ENCODE measurements at regions not wholly inside any gene's neighbourhood (a gene's known extent, or its start where the extent isn't known, plus 50 kb on each side); places are given as distances from the start of the nearest gene placed in this dataset.

- 91% methylated on average over 23 of the region's 23 CpGs for WGBS
- Histone ChIP-seq H3K9ac (ENCODE audit: low read length) (no peak overlapping the region), H3K9me3 (ENCODE audit: control insufficient read depth, low read length) (peaks cover 2% of the 10 kb centered on the region), H3K4me3 (ENCODE audit: insufficient read depth in 1 of 2, low read depth in 1 of 2, low read length in 2 of 2) (no peak overlapping the region), H3K27me3 (ENCODE audit: control insufficient read depth in 1 of 2, insufficient read depth in 1 of 2, low read length in 2 of 2) (no peaks in the 10 kb centered on the region), H2BK15ac (ENCODE audit: low read depth, poor library complexity, severe bottlenecking) (no peak overlapping the region), H3K4me2 (ENCODE audit: low read length, poor library complexity, severe bottlenecking) (no peak overlapping the region), H2BK12ac (ENCODE audit: low read length in 2 of 2) (no peak overlapping the region), H3K27ac (ENCODE audit: low read length, poor library complexity, severe bottlenecking) (no peak overlapping the region), H3K79me1 (replicated peaks; ENCODE audit: low read length, poor library complexity, severe bottlenecking) (no peaks in the 10 kb centered on the region), H4K91ac (ENCODE audit: low read length) (no peak overlapping the region), H3K4me1 (ENCODE audit: control insufficient read depth, insufficient read depth, low read depth, low read length) (no peaks in the 10 kb centered on the region), H2AFZ (ENCODE audit: low read depth, low read length) (no peak overlapping the region), H3K14ac (ENCODE audit: low read length in 2 of 2) (no peak overlapping the region), H3K23ac (ENCODE audit: low read length in 2 of 2) (no peak overlapping the region), H3K18ac (ENCODE audit: low read depth in 1 of 2, low read length in 2 of 2) (no peak overlapping the region), H2BK5ac (ENCODE audit: low read depth, low read length, poor library complexity, severe bottlenecking) (no peak overlapping the region), H2AK5ac (ENCODE audit: low read length, severe bottlenecking) (no peak overlapping the region), H2BK120ac (ENCODE audit: low read depth, low read length) (no peak overlapping the region), H4K8ac (ENCODE audit: low read length) (no peak overlapping the region), H3K36me3 (ENCODE audit: control insufficient read depth in 1 of 2, insufficient read depth in 2 of 2, low read depth in 1 of 2, low read length in 2 of 2) (no peaks in the 10 kb centered on the region), H3K4ac (ENCODE audit: low read depth in 1 of 2, low read length in 2 of 2) (no peak overlapping the region)
- no peak for DNase-seq
Observed at GRCh38 chr18:78753240-78753639, 226.4 kb upstream of the SALL3 start.

DNA sequence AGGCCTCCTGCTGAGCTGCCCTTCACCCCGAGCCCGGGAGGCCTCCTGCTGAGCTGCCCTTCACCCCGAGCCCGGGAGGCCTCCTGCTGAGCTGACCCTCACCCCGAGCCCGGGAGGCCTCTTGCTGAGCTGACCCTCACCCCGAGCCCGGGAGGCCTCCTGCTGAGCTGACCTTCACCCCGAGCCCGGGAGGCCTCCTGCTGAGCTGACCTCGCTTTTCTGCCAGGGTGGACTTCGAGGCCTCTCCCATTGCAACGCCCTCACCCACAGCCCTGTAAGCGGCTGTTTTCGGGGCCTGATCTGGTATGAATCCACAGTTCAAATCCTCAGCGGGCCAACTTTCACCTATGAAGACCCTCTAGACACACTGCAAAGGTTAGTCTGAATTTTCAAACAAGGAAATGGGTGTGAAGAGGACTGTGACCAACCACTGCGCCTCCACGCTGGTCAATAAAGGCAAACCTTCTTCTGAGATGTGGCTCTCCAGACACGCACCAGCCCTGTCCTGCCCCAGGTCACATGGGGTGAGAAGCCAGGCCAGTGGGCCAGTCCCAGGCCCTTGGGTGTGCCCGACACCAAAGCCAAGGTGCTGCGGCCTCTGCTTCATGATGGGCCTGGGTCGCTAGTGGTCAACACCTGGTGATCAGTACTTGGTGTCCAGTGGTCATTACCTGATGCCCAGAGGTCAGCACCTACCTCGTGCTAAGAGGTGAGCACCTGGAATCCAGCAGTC is 225.1 kb upstream of the SALL3 start:
- H3K9ac ChIP-seq (ENCODE audit: low read length) = no peak overlapping the region
- H3K4me2 ChIP-seq (ENCODE audit: low read length, poor library complexity, severe bottlenecking) = no peak overlapping the region
- DNase-seq = no peak
- H2BK15ac ChIP-seq (ENCODE audit: low read depth, poor library complexity, severe bottlenecking) = no peak overlapping the region
- H3K18ac ChIP-seq (ENCODE audit: low read depth in 1 of 2, low read length in 2 of 2) = no peak overlapping the region
- 85% methylated on average over 19 of the region's 23 CpGs for WGBS
- no peak overlapping the region for H2BK5ac ChIP-seq (ENCODE audit: low read depth, low read length, poor library complexity, severe bottlenecking)
- H3K27me3 ChIP-seq (ENCODE audit: control insufficient read depth in 1 of 2, insufficient read depth in 1 of 2, low read length in 2 of 2) = no peaks in the 10 kb centered on the region
- H3K4ac ChIP-seq (ENCODE audit: low read depth in 1 of 2, low read length in 2 of 2) = no peak overlapping the region
- no peak overlapping the region for H2AK5ac ChIP-seq (ENCODE audit: low read length, severe bottlenecking)
- H3K23ac ChIP-seq (ENCODE audit: low read length in 2 of 2) = no peak overlapping the region
- no peaks in the 10 kb centered on the region for H3K79me1 ChIP-seq (replicated peaks; ENCODE audit: low read length, poor library complexity, severe bottlenecking)
- no peak overlapping the region for H4K8ac ChIP-seq (ENCODE audit: low read length)
- H3K27ac ChIP-seq (ENCODE audit: low read length, poor library complexity, severe bottlenecking) = no peak overlapping the region
- H3K4me1 ChIP-seq (ENCODE audit: control insufficient read depth, insufficient read depth, low read depth, low read length) = no peaks in the 10 kb centered on the region
- no peak overlapping the region for H2BK12ac ChIP-seq (ENCODE audit: low read length in 2 of 2)
- peaks cover 2% of the 10 kb centered on the region for H3K9me3 ChIP-seq (ENCODE audit: control insufficient read depth, low read length)
- no peak overlapping the region for H3K14ac ChIP-seq (ENCODE audit: low read length in 2 of 2)
- H4K91ac ChIP-seq (ENCODE audit: low read length) = no peak overlapping the region
- H3K4me3 ChIP-seq (ENCODE audit: insufficient read depth in 1 of 2, low read depth in 1 of 2, low read length in 2 of 2) = no peak overlapping the region
- H3K36me3 ChIP-seq (ENCODE audit: control insufficient read depth in 1 of 2, insufficient read depth in 2 of 2, low read depth in 1 of 2, low read length in 2 of 2) = no peaks in the 10 kb centered on the region
- no peak overlapping the region for H2AFZ ChIP-seq (ENCODE audit: low read depth, low read length)
- H2BK120ac ChIP-seq (ENCODE audit: low read depth, low read length) = no peak overlapping the region

- H2BK15ac ChIP-seq (ENCODE audit: low read depth, poor library complexity, severe bottlenecking) = no peak overlapping the region
- H3K4me1 ChIP-seq (ENCODE audit: control insufficient read depth, insufficient read depth, low read depth, low read length) = no peaks in the 10 kb centered on the region
- H4K91ac ChIP-seq (ENCODE audit: low read length) = no peak overlapping the region
- no peak overlapping the region for H3K4ac ChIP-seq (ENCODE audit: low read depth in 1 of 2, low read length in 2 of 2)
- no peaks in the 10 kb centered on the region for H3K79me1 ChIP-seq (replicated peaks; ENCODE audit: low read length, poor library complexity, severe bottlenecking)
- H4K8ac ChIP-seq (ENCODE audit: low read length) = no peak overlapping the region
- no peak overlapping the region for H2BK120ac ChIP-seq (ENCODE audit: low read depth, low read length)
- no peak overlapping the region for H3K9ac ChIP-seq (ENCODE audit: low read length)
- no peak overlapping the region for H2BK12ac ChIP-seq (ENCODE audit: low read length in 2 of 2)
- no peak for DNase-seq
- H3K18ac ChIP-seq (ENCODE audit: low read depth in 1 of 2, low read length in 2 of 2) = no peak overlapping the region
- no peak overlapping the region for H3K4me2 ChIP-seq (ENCODE audit: low read length, poor library complexity, severe bottlenecking)
- H2BK5ac ChIP-seq (ENCODE audit: low read depth, low read length, poor library complexity, severe bottlenecking) = no peak overlapping the region
- no peak overlapping the region for H2AK5ac ChIP-seq (ENCODE audit: low read length, severe bottlenecking)
- WGBS = 70% methylated on average over 10 of the region's 10 CpGs
- no peaks in the 10 kb centered on the region for H3K27me3 ChIP-seq (ENCODE audit: control insufficient read depth in 1 of 2, insufficient read depth in 1 of 2, low read length in 2 of 2)
- H2AFZ ChIP-seq (ENCODE audit: low read depth, low read length) = no peak overlapping the region
- H3K4me3 ChIP-seq (ENCODE audit: insufficient read depth in 1 of 2, low read depth in 1 of 2, low read length in 2 of 2) = no peak overlapping the region
- H3K27ac ChIP-seq (ENCODE audit: low read length, poor library complexity, severe bottlenecking) = no peak overlapping the region
- no peaks in the 10 kb centered on the region for H3K36me3 ChIP-seq (ENCODE audit: control insufficient read depth in 1 of 2, insufficient read depth in 2 of 2, low read depth in 1 of 2, low read length in 2 of 2)
- peaks cover 3% of the 10 kb centered on the region for H3K9me3 ChIP-seq (ENCODE audit: control insufficient read depth, low read length)
- no peak overlapping the region for H3K23ac ChIP-seq (ENCODE audit: low read length in 2 of 2)
- no peak overlapping the region for H3K14ac ChIP-seq (ENCODE audit: low read length in 2 of 2)
Observed at GRCh38 chr18:78757014-78757413, 222.6 kb upstream of the SALL3 start.

- Histone ChIP-seq H2AK5ac (ENCODE audit: low read length, severe bottlenecking) (no peak overlapping the region), H3K4me2 (ENCODE audit: low read length, poor library complexity, severe bottlenecking) (no peak overlapping the region), H3K4me1 (ENCODE audit: control insufficient read depth, insufficient read depth, low read depth, low read length) (no peaks in the 10 kb centered on the region), H3K4me3 (ENCODE audit: insufficient read depth in 1 of 2, low read depth in 1 of 2, low read length in 2 of 2) (no peak overlapping the region), H3K18ac (ENCODE audit: low read depth in 1 of 2, low read length in 2 of 2) (no peak overlapping the region), H3K14ac (ENCODE audit: low read length in 2 of 2) (no peak overlapping the region), H4K8ac (ENCODE audit: low read length) (no peak overlapping the region), H2BK12ac (ENCODE audit: low read length in 2 of 2) (no peak overlapping the region), H3K79me1 (replicated peaks; ENCODE audit: low read length, poor library complexity, severe bottlenecking) (no peaks in the 10 kb centered on the region), H2BK15ac (ENCODE audit: low read depth, poor library complexity, severe bottlenecking) (no peak overlapping the region), H3K9ac (ENCODE audit: low read length) (no peak overlapping the region), H2AFZ (ENCODE audit: low read depth, low read length) (no peak overlapping the region), H3K23ac (ENCODE audit: low read length in 2 of 2) (no peak overlapping the region), H3K9me3 (ENCODE audit: control insufficient read depth, low read length) (peaks cover 11% of the 10 kb centered on the region), H3K27me3 (ENCODE audit: control insufficient read depth in 1 of 2, insufficient read depth in 1 of 2, low read length in 2 of 2) (no peaks in the 10 kb centered on the region), H4K91ac (ENCODE audit: low read length) (no peak overlapping the region), H3K36me3 (ENCODE audit: control insufficient read depth in 1 of 2, insufficient read depth in 2 of 2, low read depth in 1 of 2, low read length in 2 of 2) (no peaks in the 10 kb centered on the region), H2BK5ac (ENCODE audit: low read depth, low read length, poor library complexity, severe bottlenecking) (no peak overlapping the region), H3K27ac (ENCODE audit: low read length, poor library complexity, severe bottlenecking) (no peak overlapping the region), H3K4ac (ENCODE audit: low read depth in 1 of 2, low read length in 2 of 2) (no peak overlapping the region), H2BK120ac (ENCODE audit: low read depth, low read length) (no peak overlapping the region)
- DNase-seq = no peak
- 76% methylated on average over 9 of the region's 9 CpGs for WGBS
Observed at GRCh38 chr18:78758496-78758895, 221.1 kb upstream of the SALL3 start.

Data from mesenchymal stem cell (in vitro differentiated cells and primary cell).